Activated B cell treated with CpG ODN at 0.5 μM for 24 hours (primary cell): ENCODE measurements at regions not wholly inside any gene's neighbourhood (a gene's known extent, or its start where the extent isn't known, plus 50 kb on each side); places are given as distances from the start of the nearest gene placed in this dataset.

Experiments used
- ATAC-seq: fragments of 200-7000 bp; cut with Tn5 transposase; one replicate; pipeline ENCODE4 v1.10.0; 2021; ENCODE audit warnings: low read depth, mild to moderate bottlenecking, moderate library complexity
- CTCF ChIA-PET: fragments of 350-600 bp; sonication (Branson Sonifier 250); formaldehyde crosslinking; loops from one replicate; lab custom pipeline; 2021; ENCODE audit warnings: antibody characterized with exemption; lab: Charles Lee
- POLR2A ChIA-PET: fragments of 350-600 bp; sonication (Branson Sonifier 250); formaldehyde crosslinking; loops from one replicate; lab custom pipeline; 2021; ENCODE audit warnings: antibody characterized with exemption; lab: Charles Lee
- DNase-seq: peaks from one replicate; pipeline ENCODE4 v3.0.0; 2022
- H3K27ac Mint-ChIP-seq: one replicate; pipeline ENCODE4 v1.8.0; 2020; ENCODE audit warnings: mixed read lengths
- H3K27me3 Mint-ChIP-seq: one replicate; pipeline ENCODE4 v1.8.0; 2021; ENCODE audit warnings: mixed read lengths
- H3K36me3 Mint-ChIP-seq: one replicate; pipeline ENCODE4 v1.8.0; 2021; ENCODE audit warnings: low read depth, mixed read lengths
- H3K4me1 Mint-ChIP-seq: one replicate; pipeline ENCODE4 v1.8.0; 2021; ENCODE audit warnings: mixed read lengths
- H3K4me3 Mint-ChIP-seq: one replicate; pipeline ENCODE4 v1.8.0; 2020; ENCODE audit warnings: mild to moderate bottlenecking, mixed read lengths
- H3K9me3 Mint-ChIP-seq: one replicate; pipeline ENCODE4 v1.8.0; 2020; ENCODE audit warnings: mixed read lengths
- CTCF ChIP-seq: fragments of 200-600 bp; IDR thresholded peaks from one replicate; pipeline ENCODE4 v1.8.0; 2022; ENCODE audit warnings: antibody characterized with exemption, mild to moderate bottlenecking
- intact Hi-C: fragments of 100-400 bp; cut with micrococcal nuclease; formaldehyde crosslinking; loops from one replicate; pipeline ENCODE4 v1.15.1; 2024

- no peak for TF ChIP-seq CTCF
- ATAC-seq, result no peak
- Mint-ChIP-seq H3K4me1 (no peaks in the 10 kb centered on the region), H3K4me3 (no peak overlapping the region), H3K9me3 (no peaks in the 10 kb centered on the region), H3K36me3 (no peaks in the 10 kb centered on the region), H3K27ac (no peak overlapping the region), H3K27me3 (no peaks in the 10 kb centered on the region)
- CTCF ChIA-PET, result no interaction called here
- POLR2A ChIA-PET, result no interaction called here
- intact Hi-C loops, result no loop called here
- DNase-seq, result no peak
Observed at GRCh38 chr5:110865400-110866094, 126.7 kb downstream of the SLC25A46 start.

GRCh38 chr5:110869927-110870326, 131.1 kb downstream of the SLC25A46 start:
- Mint-ChIP-seq H3K4me3 (no peak overlapping the region), H3K9me3 (no peaks in the 10 kb centered on the region), H3K27me3 (no peaks in the 10 kb centered on the region), H3K4me1 (no peaks in the 10 kb centered on the region), H3K27ac (no peak overlapping the region), H3K36me3 (no peaks in the 10 kb centered on the region)
- DNase-seq (no peak), ATAC-seq (no peak)
- no peak for TF ChIP-seq CTCF
- POLR2A ChIA-PET, result no interaction called here
- CTCF ChIA-PET, result no interaction called here
- intact Hi-C loops, result no loop called here

GRCh38 chr5:110872200-110872599, 133.4 kb downstream of the SLC25A46 start:
- H3K4me3 Mint-ChIP-seq, result no peak overlapping the region
- DNase-seq (no peak), ATAC-seq (no peak)
- ChIA-PET CTCF (no interaction called here), POLR2A (no interaction called here)
- H3K36me3 Mint-ChIP-seq, result no peaks in the 10 kb centered on the region
- intact Hi-C loops, result no loop called here
- H3K27me3 Mint-ChIP-seq, result no peaks in the 10 kb centered on the region
- peaks cover 2% of the 10 kb centered on the region for H3K9me3 Mint-ChIP-seq
- TF ChIP-seq CTCF, result no peak
- H3K27ac Mint-ChIP-seq, result no peak overlapping the region
- no peaks in the 10 kb centered on the region for H3K4me1 Mint-ChIP-seq

- intact Hi-C loops, result no loop called here
- no peak for ATAC-seq
- CTCF ChIA-PET, result no interaction called here
Observed at GRCh38 chr5:110872963-110873362, 134.2 kb downstream of the SLC25A46 start.

More at GRCh38 chr5:110872963-110873362, 134.2 kb downstream of the SLC25A46 start:
- H3K27ac Mint-ChIP-seq, result no peak overlapping the region
- peaks cover 2% of the 10 kb centered on the region for H3K9me3 Mint-ChIP-seq
- H3K36me3 Mint-ChIP-seq, result no peaks in the 10 kb centered on the region
- no peaks in the 10 kb centered on the region for H3K27me3 Mint-ChIP-seq
- TF ChIP-seq CTCF, result no peak
- POLR2A ChIA-PET, result no interaction called here
- DNase-seq, result no peak
- H3K4me3 Mint-ChIP-seq, result no peak overlapping the region
- H3K4me1 Mint-ChIP-seq, result no peaks in the 10 kb centered on the region
